ENCODE measurements at regions not wholly inside any gene's neighbourhood (a gene's known extent, or its start where the extent isn't known, plus 50 kb on each side); places are given as distances from the start of the nearest gene placed in this dataset.

GRCh38 chr21:39124681-39125251 lies 58.5 kb downstream of the PSMG1 start:
- no peak for DNase-seq (ENCODE audit: low read depth)

GRCh38 chr21:39123375-39123774 lies 59.9 kb downstream of the PSMG1 start:
- no peak for DNase-seq (ENCODE audit: low read depth)

GRCh38 chr21:39121600-39122355 lies 61.5 kb downstream of the PSMG1 start:
- DNase-seq (ENCODE audit: low read depth), result no peak

GRCh38 chr21:39120876-39121599 lies 62.2 kb downstream of the PSMG1 start:
- DNase-seq (ENCODE audit: low read depth), result no peak

GRCh38 chr21:39119891-39120290 lies 63.4 kb downstream of the PSMG1 start:
- no peak for DNase-seq (ENCODE audit: low read depth)

GRCh38 chr21:39118604-39119215 lies 64.5 kb downstream of the PSMG1 start:
- DNase-seq (ENCODE audit: low read depth), result no peak

- DNase-seq (ENCODE audit: low read depth), result no peak
These were observed 65.2 kb downstream of the PSMG1 start for GRCh38 chr21:39118061-39118460.

GRCh38 chr21:39117440-39117970 lies 65.7 kb downstream of the PSMG1 start:
- DNase-seq (ENCODE audit: low read depth), result no peak

GRCh38 chr21:39116761-39117439 lies 66.4 kb downstream of the PSMG1 start:
- no peak for DNase-seq (ENCODE audit: low read depth)

GRCh38 chr21:39115576-39116235 lies 67.5 kb downstream of the PSMG1 start:
- no peak for DNase-seq (ENCODE audit: low read depth)

GRCh38 chr21:39114871-39115575 lies 68.2 kb downstream of the PSMG1 start:
- peak; percentile 65 for DNase-seq (ENCODE audit: low read depth)

- no peak for DNase-seq (ENCODE audit: low read depth)
These were observed 71.2 kb downstream of the PSMG1 start for GRCh38 chr21:39111931-39112550.

- DNase-seq (ENCODE audit: low read depth), result no peak
These were observed 72.8 kb downstream of the PSMG1 start for GRCh38 chr21:39110431-39110830.

GRCh38 chr21:39109596-39110210 lies 73.5 kb downstream of the PSMG1 start:
- DNase-seq (ENCODE audit: low read depth), result no peak

GRCh38 chr21:39109163-39109530 lies 74.1 kb downstream of the PSMG1 start:
- no peak for DNase-seq (ENCODE audit: low read depth)

- DNase-seq (ENCODE audit: low read depth), result no peak
These were observed 74.7 kb downstream of the PSMG1 start for GRCh38 chr21:39108291-39109162.

GRCh38 chr21:39107739-39108138 lies 75.5 kb downstream of the PSMG1 start:
- no peak for DNase-seq (ENCODE audit: low read depth)

- DNase-seq (ENCODE audit: low read depth), result no peak
These were observed 76.3 kb downstream of the PSMG1 start for GRCh38 chr21:39106881-39107462.

Measured in renal cortical epithelial cell (primary cell).